HEK293 (cell line): ENCODE measurements at regions not wholly inside any gene's neighbourhood (a gene's known extent, or its start where the extent isn't known, plus 50 kb on each side); places are given as distances from the start of the nearest gene placed in this dataset.
A peak's percentile ranks its signal among the peaks of the same experiment; 100 is the strongest.

Experiments used
- EGR2 ChIP-seq: fragments of 450-650 bp; formaldehyde crosslinking; IDR thresholded peaks from 2 replicates; pipeline ENCODE4 v1.5.1; 2016; ENCODE audit warnings: low read depth, missing biosample characterization, missing genetic modification characterization
- FEZF1 ChIP-seq: fragments of 450-650 bp; formaldehyde crosslinking; IDR thresholded peaks from 2 replicates; pipeline ENCODE4 v1.5.1; 2016; ENCODE audit warnings: missing biosample characterization, missing genetic modification characterization
- GLI2 ChIP-seq: fragments of 450-650 bp; formaldehyde crosslinking; IDR thresholded peaks from 2 replicates; pipeline ENCODE4; 2017; ENCODE audit warnings: missing biosample characterization, missing genetic modification characterization, low read depth, borderline replicate concordance
- HOXA7 ChIP-seq: sonication (generic); formaldehyde crosslinking; IDR thresholded peaks from 2 replicates; pipeline ENCODE4 v1.8.1; 2022; ENCODE audit warnings: missing genetic modification reagents, borderline replicate concordance
- MZF1 ChIP-seq: fragments of 450-650 bp; formaldehyde crosslinking; IDR thresholded peaks from 2 replicates; pipeline ENCODE4 v1.5.1; 2017; ENCODE audit warnings: missing biosample characterization, missing genetic modification characterization, borderline replicate concordance
- REST ChIP-seq: fragments of 450-650 bp; formaldehyde crosslinking; IDR thresholded peaks from 2 replicates; pipeline ENCODE4 v1.5.1; 2016; ENCODE audit warnings: missing biosample characterization, missing genetic modification characterization
- SCRT2 ChIP-seq: fragments of 450-650 bp; formaldehyde crosslinking; IDR thresholded peaks from 2 replicates; pipeline ENCODE4 v1.5.1; 2016; ENCODE audit warnings: missing biosample characterization, missing genetic modification characterization
- TCF7L2 ChIP-seq: IDR thresholded peaks from 2 replicates; pipeline ENCODE4 v1.6.1; 2011; ENCODE audit warnings: low read depth, mild to moderate bottlenecking, inconsistent platforms, low read length, moderate library complexity, borderline replicate concordance
- YY2 ChIP-seq: fragments of 450-650 bp; formaldehyde crosslinking; IDR thresholded peaks from 2 replicates; pipeline ENCODE4 v1.5.1; 2016; ENCODE audit warnings: missing biosample characterization, missing genetic modification characterization
- ZBTB11 ChIP-seq: fragments of 450-650 bp; formaldehyde crosslinking; conservative IDR thresholded peaks from 2 replicates; pipeline ENCODE4 v1.5.1; 2016; ENCODE audit warnings: low read depth, missing biosample characterization, missing genetic modification characterization
- ZBTB20 ChIP-seq: fragments of 450-650 bp; formaldehyde crosslinking; IDR thresholded peaks from 2 replicates; pipeline ENCODE4 v1.5.1; 2016; ENCODE audit warnings: missing biosample characterization, missing genetic modification characterization
- ZBTB49 ChIP-seq: fragments of 450-650 bp; formaldehyde crosslinking; IDR thresholded peaks from 2 replicates; pipeline ENCODE4 v1.5.1; 2016; ENCODE audit warnings: missing biosample characterization, missing genetic modification characterization, low read depth
- ZEB2 ChIP-seq: fragments of 450-650 bp; formaldehyde crosslinking; IDR thresholded peaks from 2 replicates; pipeline ENCODE4 v1.5.1; 2016; ENCODE audit warnings: missing biosample characterization, missing genetic modification characterization
- ZFHX2 ChIP-seq: fragments of 450-650 bp; formaldehyde crosslinking; conservative IDR thresholded peaks from 2 replicates; pipeline ENCODE4 v1.5.1; 2016; ENCODE audit warnings: missing biosample characterization, missing genetic modification characterization
- ZFP37 ChIP-seq: fragments of 450-650 bp; formaldehyde crosslinking; IDR thresholded peaks from 2 replicates; pipeline ENCODE4 v1.5.1; 2016; ENCODE audit warnings: missing biosample characterization, missing genetic modification characterization
- ZNF112 ChIP-seq: fragments of 450-650 bp; formaldehyde crosslinking; IDR thresholded peaks from 2 replicates; pipeline ENCODE4 v1.5.0; 2017; ENCODE audit warnings: missing biosample characterization, missing genetic modification characterization
- ZNF146 ChIP-seq: fragments of 450-650 bp; formaldehyde crosslinking; IDR thresholded peaks from 2 replicates; pipeline ENCODE4 v1.5.1; 2016; ENCODE audit warnings: missing biosample characterization, missing genetic modification characterization
- ZNF184 ChIP-seq: fragments of 450-650 bp; IDR thresholded peaks from 2 replicates; pipeline ENCODE4 v1.5.1; 2018; ENCODE audit warnings: missing biosample characterization, mild to moderate bottlenecking, missing genetic modification characterization
- ZNF292 ChIP-seq: fragments of 450-650 bp; formaldehyde crosslinking; IDR thresholded peaks from 2 replicates; pipeline ENCODE4 v1.5.1; 2016; ENCODE audit warnings: low read depth, missing biosample characterization, missing genetic modification characterization, borderline replicate concordance
- ZNF311 ChIP-seq: fragments of 450-650 bp; formaldehyde crosslinking; IDR thresholded peaks from 2 replicates; pipeline ENCODE4 v1.5.1; 2017; ENCODE audit warnings: missing biosample characterization, missing genetic modification characterization, borderline replicate concordance
- ZNF394 ChIP-seq: fragments of 450-650 bp; formaldehyde crosslinking; IDR thresholded peaks from 2 replicates; pipeline ENCODE4 v1.5.1; 2016; ENCODE audit warnings: missing biosample characterization, missing genetic modification characterization, mild to moderate bottlenecking, moderate library complexity, borderline replicate concordance
- ZNF423 ChIP-seq: fragments of 450-650 bp; formaldehyde crosslinking; IDR thresholded peaks from 2 replicates; pipeline ENCODE4 v1.5.1; 2016; ENCODE audit warnings: missing biosample characterization, missing genetic modification characterization
- ZNF518A ChIP-seq: fragments of 450-650 bp; formaldehyde crosslinking; conservative IDR thresholded peaks from 2 replicates; pipeline ENCODE4 v1.5.1; 2016; ENCODE audit warnings: low read depth, missing biosample characterization, missing genetic modification characterization
- ZNF561 ChIP-seq: fragments of 450-650 bp; IDR thresholded peaks from 2 replicates; pipeline ENCODE4 v1.5.1; 2018; ENCODE audit warnings: missing biosample characterization, missing genetic modification characterization, borderline replicate concordance
- ZNF707 ChIP-seq: fragments of 450-650 bp; formaldehyde crosslinking; IDR thresholded peaks from 2 replicates; pipeline ENCODE4 v1.5.1; 2016; ENCODE audit warnings: missing biosample characterization, missing genetic modification characterization
- TF ChIP-seq, protein P1 (sequence below): fragments of 450-650 bp; formaldehyde crosslinking; IDR thresholded peaks from 2 replicates; pipeline ENCODE4 v1.5.1; 2016; ENCODE audit warnings: missing biosample characterization, missing genetic modification characterization

GRCh38 chr1:108016451-108016920 lies 51.5 kb upstream of the VAV3 start (continued):
- TF ChIP-seq ZNF707 (tag by site-specific recombination) (no peak), YY2 (tag by site-specific recombination) (no peak), MZF1 (no peak), ZFHX2 (tag by site-specific recombination) (no peak), ZNF292 (no peak), ZFP37 (tag by site-specific recombination) (no peak), GLI2 (0 out of 2 replicates have a peak, but pooled peaks have one; percentile 20), TCF7L2 (no peak), EGR2 (tag by site-specific recombination) (no peak), SCRT2 (tag by site-specific recombination) (no peak), ZNF394 (peak; percentile 51; the same call in 1 of the 2 replicates), ZBTB11 (tag by site-specific recombination) (no peak), ZBTB20 (tag by site-specific recombination) (no peak), ZEB2 (tag by site-specific recombination) (peak; percentile 70; the same call in 1 of the 2 replicates), ZNF423 (tag by site-specific recombination) (no peak), ZNF112 (tag by site-specific recombination) (no peak), FEZF1 (tag by site-specific recombination) (peak; percentile 50; the same call in 1 of the 2 replicates), ZNF561 (no peak), ZNF146 (tag by site-specific recombination) (no peak), ZNF184 (tag by site-specific recombination) (peak; percentile 88), ZBTB49 (tag by site-specific recombination) (no peak), ZNF311 (tag by site-specific recombination) (no peak), HOXA7 (CRISPR knock-in tag) (no peak), ZNF518A (tag by site-specific recombination) (peak; percentile 42; the same call in 1 of the 2 replicates), REST (tag by site-specific recombination) (peak; percentile 51; the same call in 1 of the 2 replicates)
- TF ChIP-seq, protein P1, sequence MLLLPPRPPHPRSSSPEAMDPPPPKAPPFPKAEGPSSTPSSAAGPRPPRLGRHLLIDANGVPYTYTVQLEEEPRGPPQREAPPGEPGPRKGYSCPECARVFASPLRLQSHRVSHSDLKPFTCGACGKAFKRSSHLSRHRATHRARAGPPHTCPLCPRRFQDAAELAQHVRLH = 0 out of 2 replicates have a peak, but pooled peaks have one; percentile 44
